GM12874 (cell line): ENCODE measurements at regions not wholly inside any gene's neighbourhood (a gene's known extent, or its start where the extent isn't known, plus 50 kb on each side); places are given as distances from the start of the nearest gene placed in this dataset.

ENCODE experiments used
- CTCF ChIP-seq: IDR thresholded peaks from 2 replicates; pipeline ENCODE4 v1.5.1; 2011; ENCODE audit warnings: low read depth, mild to moderate bottlenecking, control low read depth, low read length, moderate library complexity; ENCODE audit not compliant: insufficient read depth

GRCh38 chrY:8741343-8742069, 595.8 kb upstream of the TSPY4 start:
- TF ChIP-seq CTCF, result no peak

- no peak for TF ChIP-seq CTCF
Observed at GRCh38 chrY:8764184-8764583, 573.1 kb upstream of the TSPY4 start.

GRCh38 chrY:8781184-8781890, 555.9 kb upstream of the TSPY4 start:
- TF ChIP-seq CTCF, result no peak

- TF ChIP-seq CTCF, result no peak
Observed at GRCh38 chrY:8794561-8794960, 542.7 kb upstream of the TSPY4 start.

- no peak for TF ChIP-seq CTCF
Observed at GRCh38 chrY:8804317-8804716, 532.9 kb upstream of the TSPY4 start.

GRCh38 chrY:8807648-8808408, 529.4 kb upstream of the TSPY4 start:
- TF ChIP-seq CTCF, result no peak

- 0 out of 2 replicates have a peak, but pooled peaks have one; percentile 26 for TF ChIP-seq CTCF
Observed at GRCh38 chrY:8808611-8809010, 528.7 kb upstream of the TSPY4 start.
